ENCODE measurements at regions not wholly inside any gene's neighbourhood (a gene's known extent, or its start where the extent isn't known, plus 50 kb on each side); places are given as distances from the start of the nearest gene placed in this dataset.

- TF ChIP-seq CTCF (IDR thresholded peaks at IDR 0.05), result no peak
- no peak for TF ChIP-seq PRRX2 (CRISPR knock-in tag; IDR thresholded peaks at IDR 0.05)
- TF ChIP-seq, protein P1, sequence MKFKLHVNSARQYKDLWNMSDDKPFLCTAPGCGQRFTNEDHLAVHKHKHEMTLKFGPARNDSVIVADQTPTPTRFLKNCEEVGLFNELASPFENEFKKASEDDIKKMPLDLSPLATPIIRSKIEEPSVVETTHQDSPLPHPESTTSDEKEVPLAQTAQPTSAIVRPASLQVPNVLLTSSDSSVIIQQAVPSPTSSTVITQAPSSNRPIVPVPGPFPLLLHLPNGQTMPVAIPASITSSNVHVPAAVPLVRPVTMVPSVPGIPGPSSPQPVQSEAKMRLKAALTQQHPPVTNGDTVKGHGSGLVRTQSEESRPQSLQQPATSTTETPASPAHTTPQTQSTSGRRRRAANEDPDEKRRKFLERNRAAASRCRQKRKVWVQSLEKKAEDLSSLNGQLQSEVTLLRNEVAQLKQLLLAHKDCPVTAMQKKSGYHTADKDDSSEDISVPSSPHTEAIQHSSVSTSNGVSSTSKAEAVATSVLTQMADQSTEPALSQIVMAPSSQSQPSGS (CRISPR knock-in tag; IDR thresholded peaks at IDR 0.05; ENCODE audit: borderline replicate concordance, low read depth), result no peak
- TF ChIP-seq ZNF423 (CRISPR knock-in tag; IDR thresholded peaks at IDR 0.05), result no peak
- no peak for TF ChIP-seq TEAD4 (CRISPR knock-in tag; IDR thresholded peaks at IDR 0.05)
Observed at GRCh38 chr2:225289659-225290058, 109.9 kb upstream of the NYAP2 start.

All from WTC11 (cell line).